WTC11 (cell line): ENCODE measurements at regions not wholly inside any gene's neighbourhood (a gene's known extent, or its start where the extent isn't known, plus 50 kb on each side); places are given as distances from the start of the nearest gene placed in this dataset.

Source experiments
- ATAC-seq: fragments of 200-7000 bp; cut with Tn5 transposase; 2 replicates; pipeline ENCODE4 v1.10.0; 2021; ENCODE audit warnings: mild to moderate bottlenecking, moderate library complexity
- CTCF ChIA-PET: fragments of 300-600 bp; sonication (Branson Sonifier 250); formaldehyde crosslinking; loops from one replicate; lab custom pipeline; 2021; ENCODE audit warnings: antibody characterized with exemption; lab: Charles Lee
- POLR2A ChIA-PET: fragments of 350-600 bp; sonication (Branson Sonifier 250); formaldehyde crosslinking; loops from one replicate; lab custom pipeline; 2021; ENCODE audit warnings: antibody characterized with exemption; lab: Charles Lee
- DNase-seq: peaks from one replicate; pipeline ENCODE4 v3.0.0; 2021; ENCODE audit warnings: low spot score
- H3K27ac Mint-ChIP-seq: 2 replicates; pipeline ENCODE4 v1.8.0; 2021; ENCODE audit warnings: mixed read lengths
- H3K27me3 Mint-ChIP-seq: 2 replicates; pipeline ENCODE4 v1.8.0; 2021; ENCODE audit warnings: low read depth, mild to moderate bottlenecking, moderate library complexity, mixed read lengths
- H3K36me3 Mint-ChIP-seq: 2 replicates; pipeline ENCODE4 v1.8.0; 2021; ENCODE audit warnings: mixed read lengths
- H3K4me1 Mint-ChIP-seq: 2 replicates; pipeline ENCODE4 v1.8.0; 2022; ENCODE audit warnings: mixed read lengths
- H3K4me3 Mint-ChIP-seq: 2 replicates; pipeline ENCODE4 v1.8.0; 2021; ENCODE audit warnings: mild to moderate bottlenecking, moderate library complexity, mixed read lengths
- H3K9me3 Mint-ChIP-seq: 2 replicates; pipeline ENCODE4 v1.8.0; 2021; ENCODE audit warnings: mixed read lengths
- AR ChIP-seq: fragments of 250-450 bp; sonication (Bioruptor Pico); IDR thresholded peaks from 2 replicates; pipeline ENCODE4 v1.9.0; 2021; ENCODE audit warnings: mild to moderate bottlenecking
- ATF1 ChIP-seq: sonication (generic); formaldehyde crosslinking; IDR thresholded peaks from 2 replicates; pipeline ENCODE4 v1.8.1; 2023; ENCODE audit warnings: mild to moderate bottlenecking, moderate library complexity, missing genetic modification reagents
- CDX4 ChIP-seq: fragments of 250-450 bp; sonication (Bioruptor Pico); IDR thresholded peaks from 2 replicates; pipeline ENCODE4 v1.9.0; 2021; ENCODE audit warnings: moderate library complexity, mild to moderate bottlenecking, inconsistent platforms, borderline replicate concordance
- GRHL2 ChIP-seq: fragments of 250-450 bp; sonication (Bioruptor Pico); IDR thresholded peaks from 2 replicates; pipeline ENCODE4 v1.8.0; 2022; ENCODE audit warnings: mild to moderate bottlenecking, moderate library complexity; ENCODE audit not compliant: insufficient replicate concordance, severe bottlenecking
- IRF2 ChIP-seq: sonication (generic); formaldehyde crosslinking; IDR thresholded peaks from 2 replicates; pipeline ENCODE4 v1.8.0; 2022; ENCODE audit warnings: low read depth, missing genetic modification reagents, borderline replicate concordance
- MLX ChIP-seq: sonication (generic); formaldehyde crosslinking; IDR thresholded peaks from 2 replicates; pipeline ENCODE4 v1.8.1; 2023; ENCODE audit warnings: mild to moderate bottlenecking, missing genetic modification reagents, moderate library complexity
- MYBL2 ChIP-seq: sonication (generic); formaldehyde crosslinking; IDR thresholded peaks from 2 replicates; pipeline ENCODE4 v1.8.1; 2023; ENCODE audit warnings: mild to moderate bottlenecking, moderate library complexity, missing genetic modification reagents
- NR1H2 ChIP-seq: sonication (generic); formaldehyde crosslinking; IDR thresholded peaks from 2 replicates; pipeline ENCODE4 v1.9.0; 2021; ENCODE audit warnings: mild to moderate bottlenecking, moderate library complexity, missing genetic modification reagents
- PRRX2 ChIP-seq: fragments of 250-450 bp; sonication (Bioruptor Pico); IDR thresholded peaks from 2 replicates; pipeline ENCODE4 v1.8.0; 2021; ENCODE audit warnings: mild to moderate bottlenecking
- TCF7 ChIP-seq: sonication (generic); formaldehyde crosslinking; IDR thresholded peaks from 2 replicates; pipeline ENCODE4 v1.8.0; 2022; ENCODE audit warnings: mild to moderate bottlenecking, low read depth, missing genetic modification reagents, moderate library complexity
- USF1 ChIP-seq: sonication (generic); formaldehyde crosslinking; IDR thresholded peaks from 2 replicates; pipeline ENCODE4 v1.8.0; 2022; ENCODE audit warnings: mild to moderate bottlenecking, missing genetic modification reagents
- ZBTB21 ChIP-seq: sonication (generic); formaldehyde crosslinking; IDR thresholded peaks from 2 replicates; pipeline ENCODE4 v1.8.1; 2023; ENCODE audit warnings: mild to moderate bottlenecking, missing genetic modification reagents, borderline replicate concordance
- TF ChIP-seq, protein P1 (sequence below): sonication (generic); formaldehyde crosslinking; IDR thresholded peaks from 2 replicates; pipeline ENCODE4 v1.8.0; 2022; ENCODE audit warnings: mild to moderate bottlenecking, missing genetic modification reagents
- TF ChIP-seq, protein P2 (sequence below): sonication (generic); formaldehyde crosslinking; IDR thresholded peaks from 2 replicates; pipeline ENCODE4 v1.8.1; 2023; ENCODE audit warnings: mild to moderate bottlenecking, missing genetic modification reagents, borderline replicate concordance
- TF ChIP-seq, protein P3 (sequence below): sonication (generic); formaldehyde crosslinking; IDR thresholded peaks from 2 replicates; pipeline ENCODE4 v1.8.1; 2022; ENCODE audit warnings: mild to moderate bottlenecking, missing genetic modification reagents, moderate library complexity, borderline replicate concordance
- TF ChIP-seq, protein P4 (sequence below): sonication (generic); formaldehyde crosslinking; IDR thresholded peaks from 2 replicates; pipeline ENCODE4 v1.8.1; 2022; ENCODE audit warnings: mild to moderate bottlenecking, moderate library complexity, missing genetic modification reagents

DNA sequence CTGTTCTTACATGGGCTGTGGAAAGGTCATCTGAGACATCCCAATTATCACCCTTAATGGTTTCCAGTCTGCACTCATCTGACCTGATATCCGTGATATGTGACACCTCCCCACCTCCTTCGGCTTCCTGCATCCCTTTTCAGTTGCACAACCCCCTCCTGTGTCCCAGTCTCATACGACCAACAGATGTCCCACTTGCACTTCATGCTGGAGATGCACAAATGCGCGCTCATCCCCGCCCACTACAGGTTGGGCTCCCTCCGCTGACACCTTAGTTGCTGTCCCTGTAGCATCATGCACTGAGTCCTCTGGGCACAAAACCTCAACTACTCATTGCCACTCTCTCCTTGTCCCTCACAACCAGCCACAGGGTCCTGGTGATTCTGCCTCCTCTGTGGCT is 94.4 kb downstream of the MIS18A start:
- TF ChIP-seq NR1H2 (CRISPR knock-in tag) (no peak), PRRX2 (CRISPR knock-in tag) (no peak), ATF1 (CRISPR knock-in tag) (no peak), CDX4 (CRISPR knock-in tag) (no peak), MLX (no peak), TCF7 (CRISPR knock-in tag) (no peak), IRF2 (CRISPR knock-in tag) (no peak), ZBTB21 (CRISPR knock-in tag) (no peak), AR (CRISPR knock-in tag) (no peak), GRHL2 (CRISPR knock-in tag) (no peak), MYBL2 (CRISPR knock-in tag) (no peak), USF1 (CRISPR knock-in tag) (no peak)
- TF ChIP-seq, protein P1, sequence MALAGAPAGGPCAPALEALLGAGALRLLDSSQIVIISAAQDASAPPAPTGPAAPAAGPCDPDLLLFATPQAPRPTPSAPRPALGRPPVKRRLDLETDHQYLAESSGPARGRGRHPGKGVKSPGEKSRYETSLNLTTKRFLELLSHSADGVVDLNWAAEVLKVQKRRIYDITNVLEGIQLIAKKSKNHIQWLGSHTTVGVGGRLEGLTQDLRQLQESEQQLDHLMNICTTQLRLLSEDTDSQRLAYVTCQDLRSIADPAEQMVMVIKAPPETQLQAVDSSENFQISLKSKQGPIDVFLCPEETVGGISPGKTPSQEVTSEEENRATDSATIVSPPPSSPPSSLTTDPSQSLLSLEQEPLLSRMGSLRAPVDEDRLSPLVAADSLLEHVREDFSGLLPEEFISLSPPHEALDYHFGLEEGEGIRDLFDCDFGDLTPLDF (CRISPR knock-in tag): no peak
- TF ChIP-seq, protein P2, sequence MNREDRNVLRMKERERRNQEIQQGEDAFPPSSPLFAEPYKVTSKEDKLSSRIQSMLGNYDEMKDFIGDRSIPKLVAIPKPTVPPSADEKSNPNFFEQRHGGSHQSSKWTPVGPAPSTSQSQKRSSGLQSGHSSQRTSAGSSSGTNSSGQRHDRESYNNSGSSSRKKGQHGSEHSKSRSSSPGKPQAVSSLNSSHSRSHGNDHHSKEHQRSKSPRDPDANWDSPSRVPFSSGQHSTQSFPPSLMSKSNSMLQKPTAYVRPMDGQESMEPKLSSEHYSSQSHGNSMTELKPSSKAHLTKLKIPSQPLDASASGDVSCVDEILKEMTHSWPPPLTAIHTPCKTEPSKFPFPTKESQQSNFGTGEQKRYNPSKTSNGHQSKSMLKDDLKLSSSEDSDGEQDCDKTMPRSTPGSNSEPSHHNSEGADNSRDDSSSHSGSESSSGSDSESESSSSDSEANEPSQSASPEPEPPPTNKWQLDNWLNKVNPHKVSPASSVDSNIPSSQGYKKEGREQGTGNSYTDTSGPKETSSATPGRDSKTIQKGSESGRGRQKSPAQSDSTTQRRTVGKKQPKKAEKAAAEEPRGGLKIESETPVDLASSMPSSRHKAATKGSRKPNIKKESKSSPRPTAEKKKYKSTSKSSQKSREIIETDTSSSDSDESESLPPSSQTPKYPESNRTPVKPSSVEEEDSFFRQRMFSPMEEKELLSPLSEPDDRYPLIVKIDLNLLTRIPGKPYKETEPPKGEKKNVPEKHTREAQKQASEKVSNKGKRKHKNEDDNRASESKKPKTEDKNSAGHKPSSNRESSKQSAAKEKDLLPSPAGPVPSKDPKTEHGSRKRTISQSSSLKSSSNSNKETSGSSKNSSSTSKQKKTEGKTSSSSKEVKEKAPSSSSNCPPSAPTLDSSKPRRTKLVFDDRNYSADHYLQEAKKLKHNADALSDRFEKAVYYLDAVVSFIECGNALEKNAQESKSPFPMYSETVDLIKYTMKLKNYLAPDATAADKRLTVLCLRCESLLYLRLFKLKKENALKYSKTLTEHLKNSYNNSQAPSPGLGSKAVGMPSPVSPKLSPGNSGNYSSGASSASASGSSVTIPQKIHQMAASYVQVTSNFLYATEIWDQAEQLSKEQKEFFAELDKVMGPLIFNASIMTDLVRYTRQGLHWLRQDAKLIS (CRISPR knock-in tag): no peak
- TF ChIP-seq, protein P3, sequence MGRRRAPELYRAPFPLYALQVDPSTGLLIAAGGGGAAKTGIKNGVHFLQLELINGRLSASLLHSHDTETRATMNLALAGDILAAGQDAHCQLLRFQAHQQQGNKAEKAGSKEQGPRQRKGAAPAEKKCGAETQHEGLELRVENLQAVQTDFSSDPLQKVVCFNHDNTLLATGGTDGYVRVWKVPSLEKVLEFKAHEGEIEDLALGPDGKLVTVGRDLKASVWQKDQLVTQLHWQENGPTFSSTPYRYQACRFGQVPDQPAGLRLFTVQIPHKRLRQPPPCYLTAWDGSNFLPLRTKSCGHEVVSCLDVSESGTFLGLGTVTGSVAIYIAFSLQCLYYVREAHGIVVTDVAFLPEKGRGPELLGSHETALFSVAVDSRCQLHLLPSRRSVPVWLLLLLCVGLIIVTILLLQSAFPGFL (CRISPR knock-in tag): no peak
- TF ChIP-seq, protein P4, sequence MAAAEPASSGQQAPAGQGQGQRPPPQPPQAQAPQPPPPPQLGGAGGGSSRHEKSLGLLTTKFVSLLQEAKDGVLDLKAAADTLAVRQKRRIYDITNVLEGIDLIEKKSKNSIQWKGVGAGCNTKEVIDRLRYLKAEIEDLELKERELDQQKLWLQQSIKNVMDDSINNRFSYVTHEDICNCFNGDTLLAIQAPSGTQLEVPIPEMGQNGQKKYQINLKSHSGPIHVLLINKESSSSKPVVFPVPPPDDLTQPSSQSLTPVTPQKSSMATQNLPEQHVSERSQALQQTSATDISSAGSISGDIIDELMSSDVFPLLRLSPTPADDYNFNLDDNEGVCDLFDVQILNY (CRISPR knock-in tag): no peak
- TF ChIP-seq, all 79 proteins: peak for 0
- no peaks in the 10 kb centered on the region for H3K36me3 Mint-ChIP-seq
- CTCF ChIA-PET: no interaction called here
- no peaks in the 10 kb centered on the region; the same call in 1 of the 2 replicates for H3K27me3 Mint-ChIP-seq
- peaks cover 14% of the 10 kb centered on the region for H3K4me1 Mint-ChIP-seq
- no peak overlapping the region for H3K27ac Mint-ChIP-seq
- POLR2A ChIA-PET: no interaction called here
- H3K4me3 Mint-ChIP-seq: no peak overlapping the region
- no peak for DNase-seq
- peak; percentile 61 for ATAC-seq
- peaks cover 9% of the 10 kb centered on the region for H3K9me3 Mint-ChIP-seq
